Liver (tissue), 8 donors: ENCODE measurements at regions not wholly inside any gene's neighbourhood (a gene's known extent, or its start where the extent isn't known, plus 50 kb on each side); places are given as distances from the start of the nearest gene placed in this dataset.

Experiments
- DNase-seq: peaks from one replicate; pipeline ENCODE4 v3.0.0-alpha.2; 2017; ENCODE audit warnings: low spot score
- H3K27ac ChIP-seq, 2 donors: one replicate each; pipeline ENCODE4 v1.7.0; 2013; ENCODE audit warnings: inconsistent platforms in 2 of 2, low read length in 2 of 2, control low read depth in 1 of 2, low read depth in 1 of 2, mild to moderate bottlenecking in 1 of 2
- H3K27me3 ChIP-seq, 4 donors: one replicate each; pipeline versions ENCODE4 v1.6.1 to v1.7.0; 2013; ENCODE audit warnings: low read length in 3 of 4, inconsistent platforms in 1 of 4, mild to moderate bottlenecking in 1 of 4, moderate library complexity in 1 of 4; ENCODE audit not compliant: control insufficient read depth in 4 of 4, insufficient read depth in 4 of 4
- H3K36me3 ChIP-seq, 4 donors: one replicate each; pipeline versions ENCODE4 v1.6.1 to v1.7.0; 2013; ENCODE audit warnings: low read length in 3 of 4, mild to moderate bottlenecking in 3 of 4, low read depth in 1 of 4, moderate library complexity in 1 of 4; ENCODE audit not compliant: control insufficient read depth in 4 of 4, insufficient read depth in 3 of 4
- H3K4me1 ChIP-seq, 4 donors: one replicate each; pipeline versions ENCODE4 v1.6.1 to v1.7.0; 2013; ENCODE audit warnings: low read length in 3 of 4, mild to moderate bottlenecking in 3 of 4, moderate library complexity in 1 of 4; ENCODE audit not compliant: control insufficient read depth in 4 of 4, insufficient read depth in 4 of 4
- H3K4me3 ChIP-seq, 3 donors: one replicate each; pipeline versions ENCODE4 v1.6.1 to v1.7.0; 2013; ENCODE audit warnings: low read length in 3 of 3, control low read depth in 1 of 3, low read depth in 1 of 3, mild to moderate bottlenecking in 1 of 3
- H3K9ac ChIP-seq, 2 donors: one replicate each; pipeline ENCODE4 v1.7.0; 2013; ENCODE audit warnings: low read length in 2 of 2, mild to moderate bottlenecking in 2 of 2, moderate library complexity in 2 of 2, control low read depth in 1 of 2, low read depth in 1 of 2
- H3K9me3 ChIP-seq, 4 donors: one replicate each; pipeline versions ENCODE4 v1.6.1 to v1.7.0; 2013; ENCODE audit warnings: low read length in 3 of 4; ENCODE audit not compliant: control insufficient read depth in 4 of 4
- CTCF ChIP-seq: fragments of 150-350 bp; IDR thresholded peaks from 2 replicates; pipeline ENCODE4 v1.5.1; 2017; ENCODE audit warnings: improper control_type of control experiment, low read depth, low read length; ENCODE audit not compliant: missing input control
- EGR1 ChIP-seq, 2 donors: IDR thresholded peaks; 2 replicates each; pipeline ENCODE4 v1.6.1; 2016 to 2018; ENCODE audit warnings: antibody characterized with exemption in 2 of 2, low read depth in 2 of 2
- FOXA1 ChIP-seq: IDR thresholded peaks from 2 replicates; pipeline ENCODE4 v1.6.1; 2016; ENCODE audit warnings: antibody characterized with exemption
- FOXA2 ChIP-seq: IDR thresholded peaks from 2 replicates; pipeline ENCODE4 v1.6.1; 2016; ENCODE audit warnings: antibody characterized with exemption
- GABPA ChIP-seq, 2 donors: IDR thresholded peaks in 1 of 2; conservative IDR thresholded peaks in 1 of 2; 2 replicates each; pipeline ENCODE4 v1.6.1; 2016; ENCODE audit warnings: antibody characterized with exemption in 2 of 2, mild to moderate bottlenecking in 1 of 2, moderate library complexity in 1 of 2
- HNF4A ChIP-seq, 2 donors: conservative IDR thresholded peaks; 2 replicates each; pipeline ENCODE4 v1.6.1; 2016; ENCODE audit warnings: antibody characterized with exemption in 2 of 2, mild to moderate bottlenecking in 2 of 2
- JUND ChIP-seq, 2 donors: IDR thresholded peaks; 2 replicates each; pipeline ENCODE4 v1.6.1; 2016; ENCODE audit warnings: antibody characterized with exemption in 2 of 2
- RAD21 ChIP-seq, 2 donors: IDR thresholded peaks; 2 replicates each; pipeline ENCODE4 v1.6.1; 2016; ENCODE audit warnings: antibody characterized with exemption in 2 of 2, mild to moderate bottlenecking in 2 of 2
- RXRA ChIP-seq, 2 donors: IDR thresholded peaks; 2 replicates each; pipeline ENCODE4 v1.6.1; 2017 to 2018; ENCODE audit warnings: antibody characterized with exemption in 2 of 2, mild to moderate bottlenecking in 1 of 2
- SP1 ChIP-seq: IDR thresholded peaks from 2 replicates; pipeline ENCODE4 v1.6.1; 2018; ENCODE audit warnings: antibody characterized with exemption, mild to moderate bottlenecking
- TAF1 ChIP-seq: conservative IDR thresholded peaks from 2 replicates; pipeline ENCODE4 v1.6.1; 2016; ENCODE audit warnings: antibody characterized with exemption, mild to moderate bottlenecking
- YY1 ChIP-seq: IDR thresholded peaks from 2 replicates; pipeline ENCODE4 v1.6.1; 2016; ENCODE audit warnings: antibody characterized with exemption, mild to moderate bottlenecking
- WGBS: extraction: QIAGEN DNeasy Blood & Tissue Kit; methylation state at CpG from one replicate; pipeline ENCODE4 v1.1.7; 2013; 5-methylcytosine and 5-hydroxymethylcytosine counted together
- TF ChIP-seq, protein P1 (sequence below): IDR thresholded peaks from 2 replicates; pipeline ENCODE4 v1.6.1; 2016; ENCODE audit warnings: antibody characterized with exemption
- TF ChIP-seq, protein P2 (sequence below): IDR thresholded peaks from 2 replicates; pipeline ENCODE4 v1.6.1; 2016; ENCODE audit warnings: antibody characterized with exemption
- donor health status: healthy.
- donor health status: healthy.
- donor health status: healthy.
- donor health status: healthy.
- donor health status: healthy.

GRCh38 chr5:136631186-136631585, 265.8 kb upstream of the TRPC7 start:
- Histone ChIP-seq H3K9ac (no peak overlapping the region), H3K9me3 (no peaks in the 10 kb centered on the region), H3K4me3 (no peak overlapping the region), H3K27me3 (peaks cover 0 to 2% (median 0%) of the 10 kb centered on the region in 4 donors), H3K36me3 (no peaks in the 10 kb centered on the region), H3K27ac (no peak overlapping the region), H3K4me1 (no peaks in the 10 kb centered on the region)
- WGBS = 69% methylated on average over 1 of the region's 1 CpG
- no peak for DNase-seq
- no peak for TF ChIP-seq JUND (IDR thresholded peaks at IDR 0.05)
- TF ChIP-seq RAD21 (IDR thresholded peaks at IDR 0.05) = no peak
- no peak for TF ChIP-seq TAF1
- TF ChIP-seq, protein P1, sequence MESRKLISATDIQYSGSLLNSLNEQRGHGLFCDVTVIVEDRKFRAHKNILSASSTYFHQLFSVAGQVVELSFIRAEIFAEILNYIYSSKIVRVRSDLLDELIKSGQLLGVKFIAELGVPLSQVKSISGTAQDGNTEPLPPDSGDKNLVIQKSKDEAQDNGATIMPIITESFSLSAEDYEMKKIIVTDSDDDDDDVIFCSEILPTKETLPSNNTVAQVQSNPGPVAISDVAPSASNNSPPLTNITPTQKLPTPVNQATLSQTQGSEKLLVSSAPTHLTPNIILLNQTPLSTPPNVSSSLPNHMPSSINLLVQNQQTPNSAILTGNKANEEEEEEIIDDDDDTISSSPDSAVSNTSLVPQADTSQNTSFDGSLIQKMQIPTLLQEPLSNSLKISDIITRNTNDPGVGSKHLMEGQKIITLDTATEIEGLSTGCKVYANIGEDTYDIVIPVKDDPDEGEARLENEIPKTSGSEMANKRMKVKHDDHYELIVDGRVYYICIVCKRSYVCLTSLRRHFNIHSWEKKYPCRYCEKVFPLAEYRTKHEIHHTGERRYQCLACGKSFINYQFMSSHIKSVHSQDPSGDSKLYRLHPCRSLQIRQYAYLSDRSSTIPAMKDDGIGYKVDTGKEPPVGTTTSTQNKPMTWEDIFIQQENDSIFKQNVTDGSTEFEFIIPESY = no peak
- no peak for TF ChIP-seq YY1
- no peak for TF ChIP-seq EGR1 (IDR thresholded peaks at IDR 0.05; ENCODE audit: low read depth in 2 of 2)
- TF ChIP-seq GABPA (IDR thresholded peaks at IDR 0.05 in 1 of 2, conservative IDR thresholded peaks at IDR 0.05 in 1 of 2) = no peak

DNA sequence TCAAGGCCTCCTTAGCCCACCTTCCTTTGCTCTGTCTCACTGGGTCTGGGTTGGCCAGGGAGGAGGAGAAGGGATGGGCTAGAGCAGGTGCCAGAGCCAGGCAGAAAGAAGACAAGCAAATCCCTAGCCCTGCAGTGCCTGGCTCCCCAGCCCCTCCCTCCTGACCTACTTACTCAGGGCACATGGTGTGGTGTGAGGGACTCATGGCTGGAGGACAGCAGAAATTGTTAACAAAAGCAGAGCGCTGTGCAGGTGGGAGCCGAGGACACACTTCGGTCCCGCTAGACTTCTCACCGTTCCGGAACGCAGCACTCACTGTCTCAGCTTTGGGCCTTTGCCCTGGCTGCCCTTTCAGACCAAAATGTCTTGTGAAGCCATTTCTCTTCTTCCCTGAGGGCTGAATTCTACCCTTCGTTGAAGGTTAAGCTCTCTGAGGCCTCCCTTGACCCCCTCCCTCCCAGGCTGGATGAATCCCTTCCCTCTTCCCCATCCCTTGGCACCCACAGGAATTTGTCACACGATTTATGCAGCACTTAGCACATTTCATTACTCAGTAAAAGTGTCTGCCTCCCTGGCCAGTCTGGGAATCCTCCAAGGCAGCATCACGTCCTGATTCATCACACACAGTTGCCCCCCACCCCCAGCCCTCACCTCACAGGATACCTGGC, 263.9 kb upstream of the TRPC7 start:
- peaks cover 0 to 2% (median 0%) of the 10 kb centered on the region in 4 donors for H3K27me3 ChIP-seq
- no peak overlapping the region for H3K27ac ChIP-seq
- 78% methylated on average over 10 of the region's 10 CpGs for WGBS
- no peak overlapping the region for H3K4me3 ChIP-seq
- no peak for DNase-seq
- H3K9me3 ChIP-seq = no peaks in the 10 kb centered on the region
- H3K4me1 ChIP-seq = no peaks in the 10 kb centered on the region
- no peaks in the 10 kb centered on the region for H3K36me3 ChIP-seq
- no peak overlapping the region for H3K9ac ChIP-seq
- no peak for TF ChIP-seq JUND (IDR thresholded peaks at IDR 0.05)
- TF ChIP-seq TAF1 = no peak
- TF ChIP-seq CTCF = no peak
- no peak for TF ChIP-seq FOXA2
- no peak for TF ChIP-seq HNF4A (conservative IDR thresholded peaks at IDR 0.05)
- TF ChIP-seq, protein P1 = no peak
- no peak for TF ChIP-seq GABPA (IDR thresholded peaks at IDR 0.05 in 1 of 2, conservative IDR thresholded peaks at IDR 0.05 in 1 of 2)
- TF ChIP-seq RXRA (IDR thresholded peaks at IDR 0.05) = no peak
- no peak for TF ChIP-seq SP1
- TF ChIP-seq FOXA1 = no peak
- no peak for TF ChIP-seq EGR1 (IDR thresholded peaks at IDR 0.05; ENCODE audit: low read depth in 2 of 2)
- TF ChIP-seq, protein P2, sequence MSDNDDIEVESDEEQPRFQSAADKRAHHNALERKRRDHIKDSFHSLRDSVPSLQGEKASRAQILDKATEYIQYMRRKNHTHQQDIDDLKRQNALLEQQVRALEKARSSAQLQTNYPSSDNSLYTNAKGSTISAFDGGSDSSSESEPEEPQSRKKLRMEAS = no peak
- no peak for TF ChIP-seq YY1
- TF ChIP-seq RAD21 (IDR thresholded peaks at IDR 0.05) = no peak
